Frontal cortex (tissue), 3 donors: ENCODE measurements at regions not wholly inside any gene's neighbourhood (a gene's known extent, or its start where the extent isn't known, plus 50 kb on each side); places are given as distances from the start of the nearest gene placed in this dataset.

Experiments used
- DNase-seq, 2 donors: peaks; one replicate each; pipeline ENCODE4 v3.0.0; 2012; ENCODE audit warnings: low spot score in 2 of 2
- FAIRE-seq: peaks from 2 replicates; lab custom pipeline; 2012; peaks lifted over from hg19 to GRCh38; lab: Jason Lieb, UNC
- donor health status: control.
- donor health status: control.
- donor health status: control.

DNA sequence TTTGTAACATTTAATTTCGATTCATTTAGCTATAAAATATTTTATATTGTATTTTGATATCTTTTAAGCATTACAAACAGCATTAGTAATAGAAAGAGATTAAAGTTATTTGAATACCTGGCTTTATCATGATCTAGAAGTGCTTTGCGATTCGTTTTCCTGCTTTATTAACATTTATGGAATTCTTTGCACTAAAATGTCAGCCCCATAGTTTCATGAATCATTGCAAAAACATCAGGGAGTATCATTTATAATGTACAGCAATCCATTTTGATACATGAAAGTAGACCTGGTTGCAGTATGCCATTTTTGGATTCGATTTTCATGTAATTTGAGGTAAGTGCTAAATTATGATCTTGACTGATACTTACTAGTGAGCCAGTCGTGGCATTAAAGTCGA, 108.0 kb upstream of the DPYD start:
- DNase-seq, result no peak
- FAIRE-seq, result no peak

GRCh38 chr1:98027103-98027705, 106.4 kb upstream of the DPYD start:
- DNase-seq (no peak), FAIRE-seq (no peak)

DNA sequence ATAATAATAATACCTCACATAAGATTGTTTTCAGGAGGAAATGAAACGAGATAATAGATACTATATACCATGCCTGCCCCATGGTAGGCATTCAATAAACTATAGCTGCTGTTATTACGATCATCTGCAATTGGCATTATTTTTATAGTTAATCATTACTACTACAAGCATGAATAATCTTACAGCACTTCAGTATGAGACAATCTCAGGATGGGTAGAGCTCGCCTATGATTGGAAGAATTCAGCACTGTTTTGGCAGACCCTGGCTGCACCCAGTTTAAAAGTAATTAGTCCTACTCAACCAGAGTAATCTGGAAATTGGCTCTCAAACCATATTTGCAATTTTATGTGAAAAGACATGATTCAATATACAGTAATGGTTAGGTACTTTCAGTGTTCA, 105.0 kb upstream of the DPYD start:
- FAIRE-seq, result no peak

GRCh38 chr1:98021126-98021525, 100.3 kb upstream of the DPYD start:
- FAIRE-seq, result no peak
- DNase-seq, result no peak

More for the DNA sequence above, 105.0 kb upstream of the DPYD start:
- no peak for DNase-seq

DNA sequence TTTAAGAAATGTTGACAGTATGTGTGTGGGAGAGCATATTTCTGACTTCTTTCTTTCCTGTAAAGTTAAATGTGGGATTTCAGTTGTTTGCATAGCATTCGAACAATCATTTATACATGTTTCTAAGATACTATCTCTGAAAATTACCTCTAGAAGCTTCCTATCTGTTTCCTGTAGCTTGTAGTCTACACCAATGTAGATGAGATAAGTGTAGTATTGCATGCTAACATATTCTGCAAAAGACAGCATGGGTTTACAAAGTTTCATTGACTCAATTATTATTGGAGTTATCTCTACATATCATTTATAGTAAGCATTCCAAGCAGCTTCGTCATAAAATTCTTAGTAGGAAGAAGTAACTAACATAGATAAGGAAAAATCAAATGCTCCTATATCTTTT, 98.9 kb upstream of the DPYD start:
- DNase-seq (no peak), FAIRE-seq (no peak)

DNA sequence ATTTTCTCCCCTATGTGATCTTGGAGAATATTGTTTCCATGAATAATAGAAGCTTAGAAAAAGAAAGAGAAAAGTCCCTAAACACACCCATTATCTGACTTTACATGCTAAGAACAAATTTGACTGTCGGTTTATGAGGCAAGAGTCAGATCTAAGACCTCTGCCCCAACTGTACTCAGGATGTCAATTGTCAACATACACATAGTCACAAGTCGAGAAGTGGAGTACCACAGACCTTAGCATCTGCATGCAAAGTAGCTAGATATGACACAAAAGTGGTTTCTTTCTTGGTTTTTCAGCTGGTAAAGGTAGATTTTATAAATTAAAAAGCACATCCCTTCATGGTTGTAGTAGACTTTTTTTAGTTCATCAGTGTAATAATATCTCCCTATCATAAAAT, 97.2 kb upstream of the DPYD start:
- DNase-seq (no peak), FAIRE-seq (no peak)

DNA sequence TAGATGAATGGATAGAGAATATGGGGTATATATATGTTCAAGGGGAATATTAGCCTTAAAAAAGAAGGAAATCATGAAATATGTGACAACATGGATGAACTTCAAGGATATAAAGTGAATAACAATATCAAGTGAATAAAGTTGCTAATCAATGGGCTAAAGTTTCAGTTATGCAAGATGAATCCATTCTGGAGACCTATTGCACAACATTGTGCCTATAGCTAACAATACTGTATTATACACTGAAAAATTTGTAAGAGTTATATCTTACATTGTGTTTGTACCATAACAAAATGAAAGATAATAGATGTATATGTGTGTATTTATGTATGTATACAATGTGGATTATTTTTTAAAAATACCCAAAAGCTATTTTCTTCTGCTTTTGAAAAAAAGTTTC, 96.3 kb upstream of the DPYD start:
- FAIRE-seq (no peak), DNase-seq (no peak)

GRCh38 chr1:98008373-98008772, 87.5 kb upstream of the DPYD start:
- no peak for DNase-seq
- no peak for FAIRE-seq

DNA sequence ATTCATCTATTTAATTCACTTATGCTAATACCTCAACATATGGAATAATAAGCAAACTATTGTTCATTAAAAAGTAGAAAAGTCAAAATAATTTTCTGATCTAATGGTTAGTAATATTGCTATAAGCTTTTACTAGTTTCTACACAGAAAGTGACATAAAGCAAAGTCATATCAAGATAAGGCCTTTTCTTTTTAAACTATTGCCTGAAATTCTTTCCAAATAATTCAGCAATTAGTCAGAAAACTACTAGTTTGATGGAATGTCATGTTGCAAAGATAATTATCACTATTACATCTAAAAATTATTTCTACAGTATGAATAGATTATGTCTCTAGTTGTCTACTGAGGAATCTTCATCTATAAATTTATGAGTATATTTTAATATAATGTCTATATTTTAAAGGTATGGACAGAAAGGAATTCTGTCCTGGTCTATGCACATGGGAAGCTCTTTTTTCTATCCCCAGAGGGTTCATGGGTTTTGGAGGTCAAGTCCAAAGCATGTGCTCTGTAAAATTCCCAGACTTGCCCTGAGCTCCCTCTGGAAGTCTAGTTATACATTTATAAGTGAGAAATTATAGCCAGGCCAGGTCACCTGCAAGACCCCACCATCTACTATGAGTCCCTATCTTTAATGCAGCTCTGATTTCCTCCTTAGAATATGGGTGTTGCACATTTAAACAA, 84.6 kb upstream of the DPYD start:
- no peak for FAIRE-seq

DNA sequence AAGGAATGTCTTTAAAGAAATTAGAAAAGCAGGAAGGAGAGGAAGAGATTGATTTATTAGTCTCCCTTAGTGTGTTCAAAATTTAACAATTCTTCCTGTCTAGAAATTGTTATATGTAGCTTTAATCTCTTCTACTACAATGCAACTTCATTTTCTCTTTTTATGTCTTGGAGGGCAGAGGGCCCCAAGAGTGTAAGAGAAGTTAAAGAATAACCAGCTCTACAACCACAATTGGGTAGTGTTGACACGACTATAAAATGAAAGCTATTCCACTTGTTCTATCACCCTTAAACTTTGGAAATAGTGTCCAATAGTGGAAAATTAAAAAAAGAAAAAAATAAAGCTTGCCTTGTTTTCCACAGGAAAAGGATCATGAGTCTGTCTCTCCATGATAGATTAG, 82.6 kb upstream of the DPYD start:
- FAIRE-seq (no peak), DNase-seq (no peak)

More for the DNA sequence above, 84.6 kb upstream of the DPYD start:
- DNase-seq, result no peak

DNA sequence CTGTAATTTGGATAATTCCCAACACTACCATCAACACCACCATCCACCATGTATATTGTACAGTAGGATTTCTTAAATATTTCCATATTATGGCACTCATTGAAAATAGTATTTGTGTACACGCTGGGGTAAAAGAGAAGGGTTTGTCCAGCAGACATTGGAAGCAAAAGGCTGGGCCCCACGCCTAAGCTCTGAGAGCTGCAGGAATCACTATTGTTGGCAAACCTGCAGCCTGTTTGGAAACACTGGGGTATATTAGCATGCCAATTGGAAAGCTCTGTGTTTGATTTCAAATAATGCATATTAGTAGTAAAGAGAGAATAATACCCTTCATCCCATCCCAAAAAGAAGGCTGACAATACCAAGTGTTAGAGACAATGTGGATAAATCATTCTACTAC, 81.5 kb upstream of the DPYD start:
- FAIRE-seq (no peak), DNase-seq (no peak)

DNA sequence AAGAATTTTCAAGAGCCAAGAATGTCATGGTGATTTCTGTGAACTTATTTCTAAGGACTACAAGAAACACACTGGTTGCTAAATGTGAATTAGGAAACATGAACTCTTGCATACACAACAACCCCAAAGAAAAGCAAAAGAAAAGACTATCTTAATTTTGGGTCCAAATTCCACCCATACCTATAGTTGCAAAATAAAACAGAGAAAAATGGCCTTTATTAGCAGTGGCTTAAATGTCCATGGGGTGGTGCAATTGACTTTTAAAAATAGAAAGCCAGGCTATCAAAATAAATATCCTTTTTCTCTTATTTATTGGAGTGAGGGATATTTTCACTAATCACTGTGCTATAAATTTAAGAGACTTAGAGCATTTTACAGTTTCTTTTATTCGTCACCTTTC, 80.9 kb upstream of the DPYD start:
- no peak for FAIRE-seq
- DNase-seq, result no peak

DNA sequence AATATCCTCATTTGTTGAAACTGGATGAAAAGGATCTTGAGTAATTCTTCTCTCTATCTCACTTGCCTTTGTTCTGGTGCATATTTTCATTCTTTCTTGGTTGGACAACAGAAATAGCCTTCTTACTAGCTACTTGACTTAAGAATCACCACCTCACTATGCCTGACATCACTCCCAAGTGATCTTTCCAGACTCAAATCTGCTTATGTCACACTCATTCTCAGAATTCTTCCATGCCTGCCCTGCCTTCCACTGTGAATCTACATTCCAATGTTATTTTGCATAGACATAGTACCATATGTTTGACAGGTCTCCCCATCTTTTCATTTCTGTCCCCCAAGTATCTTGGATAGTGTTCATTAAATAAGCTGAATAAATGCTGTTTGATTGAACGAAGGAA, 78.5 kb upstream of the DPYD start:
- no peak for FAIRE-seq
- DNase-seq, result no peak

- DNase-seq (no peak), FAIRE-seq (no peak)
Measured at GRCh38 chr1:97996880-97997279, 76.0 kb upstream of the DPYD start.

GRCh38 chr1:97989094-97989680, 68.4 kb upstream of the DPYD start:
- FAIRE-seq, result no peak
- no peak for DNase-seq

DNA sequence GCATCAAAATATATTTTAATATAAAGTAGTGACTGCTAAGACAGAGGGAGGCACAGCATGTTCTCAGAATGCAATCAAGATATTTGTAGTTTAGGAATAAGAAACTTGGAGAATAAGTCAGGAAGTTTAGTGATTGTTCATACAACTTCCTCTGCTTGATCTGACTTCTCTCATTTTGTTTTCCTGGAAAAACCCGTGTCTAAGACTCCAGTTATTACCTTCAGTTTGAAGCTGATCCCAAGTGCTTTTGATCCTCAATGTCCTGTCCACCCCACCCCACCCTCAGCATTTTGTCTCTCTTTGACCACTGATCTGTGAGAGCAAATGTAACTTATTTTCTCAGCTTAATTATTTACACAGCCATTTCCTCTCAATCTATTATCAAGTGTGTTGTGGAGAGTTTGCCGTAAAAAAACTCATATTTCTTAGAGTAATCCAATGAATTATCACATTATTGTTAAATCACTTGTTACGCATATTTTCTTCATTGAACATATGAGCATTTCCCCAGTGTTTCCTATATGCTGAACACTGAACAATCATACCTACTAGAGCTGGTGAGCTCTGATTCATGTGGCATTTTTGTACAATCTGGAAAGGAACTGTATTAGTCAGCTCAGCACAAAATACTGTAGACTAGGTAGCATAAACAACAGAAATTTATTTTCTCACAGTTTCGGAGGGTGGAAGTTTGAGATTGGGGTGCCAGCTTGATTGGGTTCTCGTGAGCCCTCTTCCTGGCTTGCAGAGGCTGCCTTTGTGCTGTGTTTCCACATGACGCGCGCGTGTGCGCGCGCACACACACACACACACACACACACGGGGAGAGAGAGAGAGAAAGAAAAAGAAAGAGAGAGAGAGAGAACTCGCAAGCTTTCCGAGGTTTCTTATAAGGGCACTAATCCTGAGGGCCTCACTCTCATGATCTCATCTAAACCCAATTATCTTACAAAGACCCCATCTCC, 65.5 kb upstream of the DPYD start:
- FAIRE-seq, result no peak
- no peak for DNase-seq

DNA sequence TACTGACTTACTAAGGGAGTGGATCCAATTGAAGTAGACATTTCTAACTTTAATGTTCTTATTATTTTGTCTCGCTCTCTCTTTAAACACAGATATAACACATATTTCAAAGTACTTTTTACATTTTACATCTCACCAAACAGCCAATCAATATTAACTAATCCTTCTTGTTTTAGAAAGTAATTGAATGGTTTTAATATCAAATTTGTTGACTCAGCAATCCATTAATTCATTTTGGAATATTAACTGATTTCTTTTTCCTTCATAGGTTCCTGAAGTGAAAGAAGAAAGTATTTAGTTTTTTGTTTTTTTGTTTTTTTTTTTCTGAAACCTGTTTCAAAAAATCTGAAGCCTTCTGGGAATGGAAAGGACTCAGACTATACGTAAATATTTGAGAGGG, 62.3 kb upstream of the DPYD start:
- FAIRE-seq (peak; percentile 60), DNase-seq (no peak)

DNA sequence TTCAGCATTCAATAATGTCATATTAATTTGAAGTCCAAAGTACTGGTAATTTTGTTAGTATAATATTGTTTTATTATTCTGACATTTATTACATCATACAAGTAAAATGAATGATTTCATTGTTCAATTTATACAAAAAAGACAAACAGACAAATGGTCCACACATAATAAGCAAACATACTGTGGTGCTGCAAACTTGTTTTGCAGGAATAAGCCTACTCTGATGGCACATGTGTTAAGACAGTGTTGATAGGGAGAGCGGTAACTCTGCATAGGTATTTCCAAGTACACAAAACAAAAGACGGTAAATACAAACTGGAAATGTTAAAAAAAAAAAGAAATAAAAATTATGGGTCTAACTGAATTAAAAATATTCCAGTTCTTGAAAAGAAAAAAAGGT, 59.7 kb upstream of the DPYD start:
- DNase-seq (no peak), FAIRE-seq (peak; percentile 77)

- DNase-seq, result no peak
- FAIRE-seq, result no peak
Measured at GRCh38 chr1:97976801-97977200, 56.0 kb upstream of the DPYD start.
